Chondrocyte (in vitro differentiated cells): ENCODE measurements at regions not wholly inside any gene's neighbourhood (a gene's known extent, or its start where the extent isn't known, plus 50 kb on each side); places are given as distances from the start of the nearest gene placed in this dataset.

Source experiments
- DNase-seq: peaks from one replicate; pipeline ENCODE4 v3.0.0; 2021; ENCODE audit warnings: mixed read lengths, low spot score
- H3K27ac Mint-ChIP-seq: one replicate; pipeline ENCODE4 v1.8.0; 2021; ENCODE audit warnings: mild to moderate bottlenecking, moderate library complexity, mixed read lengths; ENCODE audit not compliant: unreplicated experiment
- H3K27me3 Mint-ChIP-seq: 2 replicates; pipeline ENCODE4 v1.8.0; 2021; ENCODE audit warnings: low read depth, mixed read lengths
- H3K36me3 Mint-ChIP-seq: 2 replicates; pipeline ENCODE4 v1.8.0; 2021; ENCODE audit warnings: low read depth, mixed read lengths
- H3K4me1 Mint-ChIP-seq: 2 replicates; pipeline ENCODE4 v1.8.0; 2021; ENCODE audit warnings: low read depth, mild to moderate bottlenecking, mixed read lengths
- H3K4me3 Mint-ChIP-seq: one replicate; pipeline ENCODE4 v1.8.0; 2021; ENCODE audit warnings: mild to moderate bottlenecking, moderate library complexity, mixed read lengths; ENCODE audit not compliant: unreplicated experiment
- H3K9me3 Mint-ChIP-seq: 2 replicates; pipeline ENCODE4 v1.8.0; 2021; ENCODE audit warnings: low read depth, mixed read lengths
- CTCF ChIP-seq: fragments of 200-600 bp; sonication (generic); IDR thresholded peaks from 2 replicates; pipeline ENCODE4 v1.5.0; 2021; ENCODE audit warnings: antibody characterized with exemption, mild to moderate bottlenecking, moderate library complexity

GRCh38 chr14:98698341-98698740, 573.7 kb downstream of the BCL11B start:
- H3K27me3 Mint-ChIP-seq: peaks cover 6% of the 10 kb centered on the region
- H3K27ac Mint-ChIP-seq: no peak overlapping the region
- peaks cover 14% of the 10 kb centered on the region for H3K9me3 Mint-ChIP-seq
- no peak for DNase-seq
- no peak overlapping the region for H3K4me3 Mint-ChIP-seq
- no peaks in the 10 kb centered on the region for H3K4me1 Mint-ChIP-seq
- no peak for TF ChIP-seq CTCF
- no peaks in the 10 kb centered on the region for H3K36me3 Mint-ChIP-seq

- DNase-seq: no peak
- Mint-ChIP-seq H3K36me3 (no peaks in the 10 kb centered on the region), H3K4me3 (no peak overlapping the region), H3K27me3 (peaks cover 15% of the 10 kb centered on the region), H3K9me3 (peaks cover 11% of the 10 kb centered on the region), H3K27ac (no peak overlapping the region), H3K4me1 (no peaks in the 10 kb centered on the region)
- TF ChIP-seq CTCF: no peak
Measured at GRCh38 chr14:98700748-98701147, 571.2 kb downstream of the BCL11B start.

- no peaks in the 10 kb centered on the region for H3K4me1 Mint-ChIP-seq
- H3K9me3 Mint-ChIP-seq: peaks cover 9% of the 10 kb centered on the region
- H3K36me3 Mint-ChIP-seq: no peaks in the 10 kb centered on the region
- no peak overlapping the region for H3K27ac Mint-ChIP-seq
- DNase-seq: no peak
- no peak overlapping the region for H3K4me3 Mint-ChIP-seq
- TF ChIP-seq CTCF: no peak
- H3K27me3 Mint-ChIP-seq: peaks cover 16% of the 10 kb centered on the region
Measured at GRCh38 chr14:98701377-98701776, 570.6 kb downstream of the BCL11B start.

GRCh38 chr14:98704441-98704840, 567.6 kb downstream of the BCL11B start:
- no peak for DNase-seq
- TF ChIP-seq CTCF: no peak
- no peaks in the 10 kb centered on the region for H3K9me3 Mint-ChIP-seq
- no peaks in the 10 kb centered on the region for H3K4me1 Mint-ChIP-seq
- H3K36me3 Mint-ChIP-seq: no peaks in the 10 kb centered on the region
- H3K27ac Mint-ChIP-seq: no peak overlapping the region
- no peak overlapping the region for H3K4me3 Mint-ChIP-seq
- H3K27me3 Mint-ChIP-seq: peaks cover 25% of the 10 kb centered on the region

- Mint-ChIP-seq H3K27ac (no peak overlapping the region), H3K4me1 (no peaks in the 10 kb centered on the region), H3K36me3 (no peaks in the 10 kb centered on the region), H3K4me3 (no peak overlapping the region), H3K27me3 (peaks cover 28% of the 10 kb centered on the region), H3K9me3 (no peaks in the 10 kb centered on the region)
- TF ChIP-seq CTCF: no peak
- no peak for DNase-seq
Measured at GRCh38 chr14:98705871-98706300, 566.1 kb downstream of the BCL11B start.
